ENCODE measurements at regions not wholly inside any gene's neighbourhood (a gene's known extent, or its start where the extent isn't known, plus 50 kb on each side); places are given as distances from the start of the nearest gene placed in this dataset.

- no peaks in the 10 kb centered on the region for H3K36me3 Mint-ChIP-seq
- no peak overlapping the region for H3K4me3 Mint-ChIP-seq
- no peak overlapping the region for H3K27ac Mint-ChIP-seq
- DNase-seq (ENCODE audit: low spot score in 2 of 2, unreplicated experiment in 2 of 2): no peak
- H3K27me3 Mint-ChIP-seq (ENCODE audit: low read depth): peaks cover 74% of the 10 kb centered on the region
- no peaks in the 10 kb centered on the region for H3K9me3 Mint-ChIP-seq
- H3K4me1 Mint-ChIP-seq: no peaks in the 10 kb centered on the region
- TF ChIP-seq CTCF (IDR thresholded peaks at IDR 0.05; ENCODE audit: unreplicated experiment): no peak
These were observed 104.4 kb upstream of the PRB2 start for GRCh38 chr12:11499806-11500187.

- DNase-seq (ENCODE audit: low spot score in 2 of 2, unreplicated experiment in 2 of 2): peak; percentile 92 to 99
- H3K27me3 Mint-ChIP-seq (ENCODE audit: low read depth): peaks cover 79% of the 10 kb centered on the region
- no peak for TF ChIP-seq CTCF (IDR thresholded peaks at IDR 0.05; ENCODE audit: unreplicated experiment)
- no peak overlapping the region for H3K27ac Mint-ChIP-seq
- no peaks in the 10 kb centered on the region for H3K36me3 Mint-ChIP-seq
- H3K4me3 Mint-ChIP-seq: no peak overlapping the region
- no peaks in the 10 kb centered on the region for H3K9me3 Mint-ChIP-seq
- H3K4me1 Mint-ChIP-seq: no peaks in the 10 kb centered on the region
These were observed 105.0 kb upstream of the PRB2 start for GRCh38 chr12:11500188-11500860.

GRCh38 chr12:11500861-11501230 lies 105.5 kb upstream of the PRB2 start:
- no peaks in the 10 kb centered on the region for H3K4me1 Mint-ChIP-seq
- no peaks in the 10 kb centered on the region for H3K9me3 Mint-ChIP-seq
- no peak for DNase-seq (ENCODE audit: low spot score in 2 of 2, unreplicated experiment in 2 of 2)
- no peak overlapping the region for H3K27ac Mint-ChIP-seq
- peaks cover 76% of the 10 kb centered on the region for H3K27me3 Mint-ChIP-seq (ENCODE audit: low read depth)
- H3K36me3 Mint-ChIP-seq: no peaks in the 10 kb centered on the region
- no peak overlapping the region for H3K4me3 Mint-ChIP-seq
- no peak for TF ChIP-seq CTCF (IDR thresholded peaks at IDR 0.05; ENCODE audit: unreplicated experiment)

- H3K27ac Mint-ChIP-seq: no peak overlapping the region
- no peaks in the 10 kb centered on the region for H3K4me1 Mint-ChIP-seq
- peaks cover 22% of the 10 kb centered on the region for H3K27me3 Mint-ChIP-seq (ENCODE audit: low read depth)
- H3K9me3 Mint-ChIP-seq: no peaks in the 10 kb centered on the region
- no peak overlapping the region for H3K4me3 Mint-ChIP-seq
- no peak for TF ChIP-seq CTCF (IDR thresholded peaks at IDR 0.05; ENCODE audit: unreplicated experiment)
- DNase-seq (ENCODE audit: low spot score in 2 of 2, unreplicated experiment in 2 of 2): no peak
- H3K36me3 Mint-ChIP-seq: no peaks in the 10 kb centered on the region
These were observed 113.3 kb upstream of the PRB2 start for GRCh38 chr12:11508699-11509098.

- Mint-ChIP-seq H3K27me3 (ENCODE audit: low read depth) (peaks cover 19% of the 10 kb centered on the region), H3K27ac (no peak overlapping the region), H3K4me1 (no peaks in the 10 kb centered on the region), H3K9me3 (no peaks in the 10 kb centered on the region), H3K4me3 (no peak overlapping the region), H3K36me3 (no peaks in the 10 kb centered on the region)
- no peak for DNase-seq (ENCODE audit: low spot score in 2 of 2, unreplicated experiment in 2 of 2)
- no peak for TF ChIP-seq CTCF (IDR thresholded peaks at IDR 0.05; ENCODE audit: unreplicated experiment)
These were observed 114.0 kb upstream of the PRB2 start for GRCh38 chr12:11509326-11509725.

GRCh38 chr12:11510671-11511070 lies 115.3 kb upstream of the PRB2 start:
- H3K9me3 Mint-ChIP-seq: no peaks in the 10 kb centered on the region
- no peak overlapping the region for H3K4me3 Mint-ChIP-seq
- H3K27ac Mint-ChIP-seq: no peak overlapping the region
- no peaks in the 10 kb centered on the region for H3K36me3 Mint-ChIP-seq
- no peak for TF ChIP-seq CTCF (IDR thresholded peaks at IDR 0.05; ENCODE audit: unreplicated experiment)
- DNase-seq (ENCODE audit: low spot score in 2 of 2, unreplicated experiment in 2 of 2): no peak
- H3K4me1 Mint-ChIP-seq: no peaks in the 10 kb centered on the region
- peaks cover 8% of the 10 kb centered on the region for H3K27me3 Mint-ChIP-seq (ENCODE audit: low read depth)

All from mesothelial cell of epicardium (in vitro differentiated cells).